Chondrocyte (in vitro differentiated cells): ENCODE measurements at regions not wholly inside any gene's neighbourhood (a gene's known extent, or its start where the extent isn't known, plus 50 kb on each side); places are given as distances from the start of the nearest gene placed in this dataset.

ENCODE experiments used
- DNase-seq: peaks from one replicate; pipeline ENCODE4 v3.0.0; 2021; ENCODE audit warnings: mixed read lengths, low spot score
- H3K27ac Mint-ChIP-seq: one replicate; pipeline ENCODE4 v1.8.0; 2021; ENCODE audit warnings: mild to moderate bottlenecking, moderate library complexity, mixed read lengths; ENCODE audit not compliant: unreplicated experiment
- H3K27me3 Mint-ChIP-seq: 2 replicates; pipeline ENCODE4 v1.8.0; 2021; ENCODE audit warnings: low read depth, mixed read lengths
- H3K36me3 Mint-ChIP-seq: 2 replicates; pipeline ENCODE4 v1.8.0; 2021; ENCODE audit warnings: low read depth, mixed read lengths
- H3K4me1 Mint-ChIP-seq: 2 replicates; pipeline ENCODE4 v1.8.0; 2021; ENCODE audit warnings: low read depth, mild to moderate bottlenecking, mixed read lengths
- H3K4me3 Mint-ChIP-seq: one replicate; pipeline ENCODE4 v1.8.0; 2021; ENCODE audit warnings: mild to moderate bottlenecking, moderate library complexity, mixed read lengths; ENCODE audit not compliant: unreplicated experiment
- H3K9me3 Mint-ChIP-seq: 2 replicates; pipeline ENCODE4 v1.8.0; 2021; ENCODE audit warnings: low read depth, mixed read lengths
- TF ChIP-seq, protein P1 (sequence below): fragments of 200-600 bp; sonication (generic); IDR thresholded peaks from 2 replicates; pipeline ENCODE4 v1.5.0; 2021; ENCODE audit warnings: antibody characterized with exemption, mild to moderate bottlenecking, moderate library complexity

DNA sequence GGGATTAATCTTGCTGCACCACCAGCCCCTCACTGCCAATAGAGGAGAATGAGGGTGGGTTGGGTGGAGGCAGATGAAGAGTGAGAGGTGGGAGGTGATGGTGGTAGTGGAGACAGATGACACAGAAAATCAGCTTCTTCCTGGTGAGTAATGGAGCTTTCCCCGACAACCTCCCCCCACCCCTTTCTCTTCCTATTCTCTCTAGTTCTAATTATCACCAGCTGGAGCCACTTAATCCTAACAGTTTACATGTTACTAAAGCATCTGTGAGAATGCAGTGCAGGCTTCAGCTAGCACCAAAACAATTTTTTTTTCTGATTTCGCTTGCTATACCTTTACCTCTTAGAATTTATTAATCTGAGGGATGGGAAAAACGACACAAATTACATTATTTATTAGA is 116.1 kb upstream of the DNAJC19 start:
- Mint-ChIP-seq H3K4me3 (no peak overlapping the region), H3K27me3 (no peaks in the 10 kb centered on the region), H3K9me3 (peaks cover 21% of the 10 kb centered on the region), H3K27ac (no peak overlapping the region), H3K4me1 (no peaks in the 10 kb centered on the region), H3K36me3 (no peaks in the 10 kb centered on the region)
- TF ChIP-seq, protein P1, sequence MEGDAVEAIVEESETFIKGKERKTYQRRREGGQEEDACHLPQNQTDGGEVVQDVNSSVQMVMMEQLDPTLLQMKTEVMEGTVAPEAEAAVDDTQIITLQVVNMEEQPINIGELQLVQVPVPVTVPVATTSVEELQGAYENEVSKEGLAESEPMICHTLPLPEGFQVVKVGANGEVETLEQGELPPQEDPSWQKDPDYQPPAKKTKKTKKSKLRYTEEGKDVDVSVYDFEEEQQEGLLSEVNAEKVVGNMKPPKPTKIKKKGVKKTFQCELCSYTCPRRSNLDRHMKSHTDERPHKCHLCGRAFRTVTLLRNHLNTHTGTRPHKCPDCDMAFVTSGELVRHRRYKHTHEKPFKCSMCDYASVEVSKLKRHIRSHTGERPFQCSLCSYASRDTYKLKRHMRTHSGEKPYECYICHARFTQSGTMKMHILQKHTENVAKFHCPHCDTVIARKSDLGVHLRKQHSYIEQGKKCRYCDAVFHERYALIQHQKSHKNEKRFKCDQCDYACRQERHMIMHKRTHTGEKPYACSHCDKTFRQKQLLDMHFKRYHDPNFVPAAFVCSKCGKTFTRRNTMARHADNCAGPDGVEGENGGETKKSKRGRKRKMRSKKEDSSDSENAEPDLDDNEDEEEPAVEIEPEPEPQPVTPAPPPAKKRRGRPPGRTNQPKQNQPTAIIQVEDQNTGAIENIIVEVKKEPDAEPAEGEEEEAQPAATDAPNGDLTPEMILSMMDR: no peak
- no peak for DNase-seq

DNA sequence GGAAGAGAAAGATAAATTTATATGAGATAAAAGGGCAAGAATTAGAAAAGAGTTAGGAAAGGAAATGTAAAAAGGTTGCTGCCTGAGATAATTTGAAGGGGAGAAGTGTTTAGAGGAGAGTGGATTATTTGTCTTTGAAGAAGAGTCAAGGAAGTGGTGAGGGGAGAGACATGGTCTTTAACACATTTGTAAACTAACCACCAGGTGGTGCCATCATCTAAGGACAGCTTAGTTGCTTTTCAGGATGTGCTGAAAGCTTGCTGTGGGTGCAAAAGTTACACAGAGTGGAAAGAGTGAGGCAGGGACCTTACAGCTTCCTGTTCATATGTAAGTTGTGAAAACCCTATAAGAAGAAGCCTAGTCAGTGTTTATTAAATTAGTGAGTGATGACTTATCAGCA is 114.1 kb upstream of the DNAJC19 start:
- TF ChIP-seq, protein P1: peak; percentile 43
- no peaks in the 10 kb centered on the region for H3K4me1 Mint-ChIP-seq
- no peak overlapping the region for H3K4me3 Mint-ChIP-seq
- H3K27me3 Mint-ChIP-seq: no peaks in the 10 kb centered on the region
- DNase-seq: no peak
- no peak overlapping the region for H3K27ac Mint-ChIP-seq
- peaks cover 21% of the 10 kb centered on the region for H3K9me3 Mint-ChIP-seq
- H3K36me3 Mint-ChIP-seq: no peaks in the 10 kb centered on the region

DNA sequence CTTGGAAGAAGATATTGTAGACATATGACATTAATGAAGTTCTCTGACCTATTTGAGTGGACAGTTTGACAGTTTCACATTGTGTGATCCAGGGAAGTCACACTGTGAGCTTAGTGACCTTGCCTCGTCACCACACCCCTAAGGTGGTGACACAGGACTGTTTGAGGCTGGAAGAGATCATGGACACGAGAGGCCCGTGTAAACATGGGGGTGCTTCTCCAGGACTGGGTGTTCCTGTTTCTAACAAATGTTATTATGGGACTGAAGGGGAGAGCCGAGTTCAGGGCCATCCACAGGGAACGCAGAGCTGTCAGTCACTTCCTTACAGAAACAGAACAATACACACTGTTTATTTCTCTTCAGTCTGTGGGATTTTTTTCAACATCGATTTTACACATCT is 96.5 kb upstream of the DNAJC19 start:
- TF ChIP-seq, protein P1: no peak
- Mint-ChIP-seq H3K27ac (no peak overlapping the region), H3K27me3 (no peaks in the 10 kb centered on the region), H3K4me3 (no peak overlapping the region), H3K36me3 (no peaks in the 10 kb centered on the region), H3K9me3 (peaks cover 2% of the 10 kb centered on the region), H3K4me1 (no peaks in the 10 kb centered on the region)
- DNase-seq: no peak

DNA sequence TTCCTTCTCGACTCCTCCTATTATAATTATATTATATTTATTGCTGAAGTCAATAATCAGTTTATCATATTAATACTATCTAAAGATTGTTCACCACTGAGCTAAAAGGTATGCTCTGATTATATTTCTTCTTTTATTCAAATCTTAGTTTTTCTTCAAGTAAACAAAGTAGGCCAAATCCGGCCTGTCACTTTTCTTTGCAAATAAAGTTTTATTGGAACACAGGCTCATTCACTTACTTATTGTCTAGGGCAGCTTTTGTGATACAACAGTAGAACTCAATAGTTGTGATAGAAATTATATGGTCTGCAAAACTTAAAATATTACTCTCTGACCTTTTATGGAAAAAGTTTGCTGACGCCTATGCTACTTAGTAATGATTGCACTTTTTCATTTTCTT is 92.4 kb upstream of the DNAJC19 start:
- no peaks in the 10 kb centered on the region for H3K4me1 Mint-ChIP-seq
- peaks cover 1% of the 10 kb centered on the region for H3K27me3 Mint-ChIP-seq

DNA sequence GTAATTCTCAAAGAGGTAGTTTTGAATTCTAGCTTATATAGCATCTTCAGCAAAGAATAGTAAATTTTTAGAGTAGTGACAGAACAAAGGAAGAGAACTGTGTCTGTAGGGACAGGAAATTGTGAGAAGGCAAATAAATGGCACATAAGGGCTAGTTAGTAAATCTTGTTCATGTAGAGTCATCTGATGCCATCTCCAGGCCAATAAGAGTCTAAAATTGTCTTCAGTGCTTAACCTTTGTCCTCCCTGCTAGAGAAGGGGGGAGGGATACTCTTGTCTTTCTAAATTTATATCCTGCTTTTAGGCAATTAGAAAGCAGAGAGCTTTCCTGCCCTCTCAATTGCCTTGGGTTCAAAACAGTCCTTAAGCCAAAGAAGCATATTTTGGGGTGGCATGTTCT is 87.0 kb upstream of the DNAJC19 start:
- no peak for DNase-seq
- Mint-ChIP-seq H3K27ac (no peak overlapping the region), H3K27me3 (peaks cover 1% of the 10 kb centered on the region), H3K4me1 (no peaks in the 10 kb centered on the region), H3K9me3 (peaks cover 24% of the 10 kb centered on the region), H3K36me3 (peaks cover 3% of the 10 kb centered on the region), H3K4me3 (no peak overlapping the region)
- TF ChIP-seq, protein P1: no peak

More for the DNA sequence above, 92.4 kb upstream of the DNAJC19 start:
- Mint-ChIP-seq H3K36me3 (no peaks in the 10 kb centered on the region), H3K9me3 (peaks cover 2% of the 10 kb centered on the region), H3K27ac (no peak overlapping the region), H3K4me3 (no peak overlapping the region)
- no peak for DNase-seq
- TF ChIP-seq, protein P1: no peak
